Neural progenitor cell (in vitro differentiated cells): ENCODE measurements at regions not wholly inside any gene's neighbourhood (a gene's known extent, or its start where the extent isn't known, plus 50 kb on each side); places are given as distances from the start of the nearest gene placed in this dataset.

ENCODE experiments used
- CTCF ChIP-seq: fragments of 200-600 bp; sonication (generic); IDR thresholded peaks from 2 replicates; pipeline ENCODE4 v1.5.1; 2017; ENCODE audit warnings: antibody characterized with exemption, mild to moderate bottlenecking
- EZH2 ChIP-seq: fragments of 200-600 bp; sonication (generic); IDR thresholded peaks from 2 replicates; pipeline ENCODE4 v1.6.1; 2017; ENCODE audit warnings: antibody characterized with exemption, mild to moderate bottlenecking, moderate library complexity

GRCh38 chr4:16450724-16451123 lies 224.5 kb upstream of the TAPT1 start:
- TF ChIP-seq CTCF (peak; percentile 23), EZH2 (no peak)
